H9 (cell line): ENCODE measurements at regions not wholly inside any gene's neighbourhood (a gene's known extent, or its start where the extent isn't known, plus 50 kb on each side); places are given as distances from the start of the nearest gene placed in this dataset.

Experiments
- DNase-seq: peaks from one replicate; pipeline ENCODE4 v3.0.0-alpha.2; 2017
- H2AFZ ChIP-seq: one replicate; pipeline ENCODE4 v1.6.1; 2013; ENCODE audit warnings: mild to moderate bottlenecking, low read length, control low read depth, moderate library complexity
- H2AK5ac ChIP-seq: 2 replicates; pipeline ENCODE4 v1.6.1; 2013; ENCODE audit warnings: low read length, control low read depth, mixed read lengths; ENCODE audit not compliant: insufficient read length
- H2BK120ac ChIP-seq: one replicate; pipeline ENCODE4 v1.6.1; 2013; ENCODE audit warnings: low read depth, mild to moderate bottlenecking, low read length, control low read depth, inconsistent platforms; ENCODE audit not compliant: poor library complexity, severe bottlenecking
- H2BK12ac ChIP-seq: 2 replicates; pipeline ENCODE4 v1.6.1; 2013; ENCODE audit warnings: low read length, control low read depth, mixed read lengths, low read depth; ENCODE audit not compliant: insufficient read length
- H2BK15ac ChIP-seq: 2 replicates; pipeline ENCODE4 v1.6.1; 2013; ENCODE audit warnings: low read depth, low read length, control low read depth
- H2BK20ac ChIP-seq: one replicate; pipeline ENCODE4 v1.6.1; 2013; ENCODE audit warnings: low read depth, mild to moderate bottlenecking, low read length, control low read depth, inconsistent platforms; ENCODE audit not compliant: poor library complexity, severe bottlenecking
- H2BK5ac ChIP-seq: 2 replicates; pipeline ENCODE4 v1.6.1; 2013; ENCODE audit warnings: low read length, control low read depth, mixed read lengths; ENCODE audit not compliant: insufficient read length
- H3K14ac ChIP-seq: 2 replicates; pipeline ENCODE4 v1.6.1; 2013; ENCODE audit warnings: low read length, control low read depth; ENCODE audit not compliant: insufficient read depth
- H3K18ac ChIP-seq: 2 replicates; pipeline ENCODE4 v1.6.1; 2013; ENCODE audit warnings: low read depth, mild to moderate bottlenecking, mixed read lengths, low read length, control low read depth; ENCODE audit not compliant: insufficient read length
- H3K23ac ChIP-seq: 2 replicates; pipeline ENCODE4 v1.6.1; 2013; ENCODE audit warnings: low read length, control low read depth, mixed read lengths, low read depth; ENCODE audit not compliant: insufficient read length
- H3K23me2 ChIP-seq: 2 replicates; pipeline ENCODE4 v1.6.1; 2013; ENCODE audit warnings: low read depth, mild to moderate bottlenecking, mixed read lengths, low read length, control low read depth; ENCODE audit not compliant: insufficient read length, poor library complexity, severe bottlenecking
- H3K27ac ChIP-seq: 2 replicates; pipeline ENCODE4 v1.5.1; 2013; ENCODE audit warnings: low read length, control low read depth, mixed read lengths, low read depth; ENCODE audit not compliant: insufficient read length
- H3K27me3 ChIP-seq: 2 replicates; pipeline ENCODE4 v1.6.1; 2013; ENCODE audit warnings: low read length, control low read depth, inconsistent platforms; ENCODE audit not compliant: insufficient read depth
- H3K4ac ChIP-seq: 2 replicates; pipeline ENCODE4 v1.6.1; 2013; ENCODE audit warnings: low read depth, mild to moderate bottlenecking, control low read depth, inconsistent platforms, low read length, moderate library complexity
- H3K4me1 ChIP-seq: 2 replicates; pipeline ENCODE4 v1.6.1; 2013; ENCODE audit warnings: low read length, control low read depth, inconsistent platforms; ENCODE audit not compliant: insufficient read depth
- H3K4me2 ChIP-seq: 2 replicates; pipeline ENCODE4 v1.6.1; 2013; ENCODE audit warnings: low read length, control low read depth, mixed read lengths; ENCODE audit not compliant: insufficient read length, insufficient read depth
- H3K56ac ChIP-seq: 2 replicates; pipeline ENCODE4 v1.6.1; 2013; ENCODE audit warnings: low read depth, mild to moderate bottlenecking, mixed read lengths, low read length, control low read depth; ENCODE audit not compliant: insufficient read length
- H3K79me1 ChIP-seq: 2 replicates; pipeline ENCODE4 v1.6.1; 2013; ENCODE audit warnings: low read depth, mild to moderate bottlenecking, moderate library complexity, low read length, control low read depth, inconsistent platforms; ENCODE audit not compliant: insufficient read depth, poor library complexity, severe bottlenecking
- H3K79me2 ChIP-seq: 2 replicates; pipeline ENCODE4 v1.6.1; 2013; ENCODE audit warnings: low read length, control low read depth, inconsistent platforms; ENCODE audit not compliant: insufficient read depth
- H3K9ac ChIP-seq: 2 replicates; pipeline ENCODE4 v1.6.1; 2013; ENCODE audit warnings: low read length, control low read depth, mixed read lengths; ENCODE audit not compliant: insufficient read length; ENCODE audit errors: extremely low read depth
- H3K9me3 ChIP-seq: one replicate; pipeline ENCODE4 v1.6.1; 2013; ENCODE audit warnings: low read depth, low read length, inconsistent platforms; ENCODE audit not compliant: control insufficient read depth
- H3T11ph ChIP-seq: one replicate; pipeline ENCODE4 v1.6.1; 2013; ENCODE audit warnings: mild to moderate bottlenecking, low read length, control low read depth, inconsistent platforms
- H4K20me1 ChIP-seq: one replicate; pipeline ENCODE4 v1.6.1; 2013; ENCODE audit not compliant: control insufficient read depth, insufficient read length, insufficient read depth
- H4K5ac ChIP-seq: 2 replicates; pipeline ENCODE4 v1.6.1; 2013; ENCODE audit warnings: low read depth, mild to moderate bottlenecking, mixed read lengths, low read length, control low read depth; ENCODE audit not compliant: insufficient read length
- H4K8ac ChIP-seq: replicated peaks from 2 replicates; pipeline ENCODE4 v1.6.1; 2013; ENCODE audit warnings: low read length, control low read depth, mixed read lengths, low read depth; ENCODE audit not compliant: insufficient read length
- H4K91ac ChIP-seq: 2 replicates; pipeline ENCODE4 v1.6.1; 2013; ENCODE audit warnings: low read depth, mild to moderate bottlenecking, moderate library complexity, mixed read lengths, low read length, control low read depth; ENCODE audit not compliant: insufficient read length
- H3K27ac Mint-ChIP-seq, 3 experiments: 2 replicates in 2 of 3; 3 replicates in 1 of 3; pipeline ENCODE4 v1.8.0; 2020 to 2021; ENCODE audit warnings: mixed read lengths in 3 of 3, mild to moderate bottlenecking in 1 of 3, moderate library complexity in 1 of 3
- H3K27me3 Mint-ChIP-seq: 2 replicates; pipeline ENCODE4 v1.8.0; 2021; ENCODE audit warnings: low read depth, mild to moderate bottlenecking, moderate library complexity, mixed read lengths
- H3K36me3 Mint-ChIP-seq, 3 experiments: 2 replicates in 2 of 3; 3 replicates in 1 of 3; pipeline ENCODE4 v1.8.0; 2020 to 2021; ENCODE audit warnings: low read depth in 3 of 3, mixed read lengths in 3 of 3; ENCODE audit not compliant: insufficient read depth in 1 of 3
- H3K4me1 Mint-ChIP-seq, 2 experiments: 2 replicates each; pipeline ENCODE4 v1.8.0; 2020; ENCODE audit warnings: mixed read lengths in 2 of 2
- H3K4me3 Mint-ChIP-seq, 2 experiments: 2 replicates in 1 of 2; 3 replicates in 1 of 2; pipeline ENCODE4 v1.8.0; 2020 to 2021; ENCODE audit warnings: mild to moderate bottlenecking in 2 of 2, mixed read lengths in 2 of 2, moderate library complexity in 1 of 2
- H3K9me3 Mint-ChIP-seq, 2 experiments: 2 replicates in 1 of 2; 3 replicates in 1 of 2; pipeline ENCODE4 v1.8.0; 2020; ENCODE audit warnings: mild to moderate bottlenecking in 2 of 2, mixed read lengths in 2 of 2, moderate library complexity in 1 of 2
- TF ChIP-seq, protein P1 (sequence below): fragments of 200-600 bp; sonication (generic); conservative IDR thresholded peaks from 3 replicates; pipeline ENCODE4 v1.8.0; 2021; ENCODE audit warnings: antibody characterized with exemption, mild to moderate bottlenecking

GRCh38 chr21:16956824-16957223, 556.0 kb upstream of the CXADR start:
- H3K23me2 ChIP-seq = no peaks in the 10 kb centered on the region
- no peak overlapping the region for H2AK5ac ChIP-seq
- H2BK12ac ChIP-seq = no peak overlapping the region
- H3K4me1 ChIP-seq = no peaks in the 10 kb centered on the region
- H4K20me1 ChIP-seq = no peaks in the 10 kb centered on the region
- peaks cover 3% of the 10 kb centered on the region in 2 experiments; a peak in 2 of 4 replicates for H3K4me1 Mint-ChIP-seq
- H4K91ac ChIP-seq = no peak overlapping the region
- no peak overlapping the region for H3K18ac ChIP-seq
- no peak overlapping the region for H2AFZ ChIP-seq
- H3K79me1 ChIP-seq = no peaks in the 10 kb centered on the region
- TF ChIP-seq, protein P1, sequence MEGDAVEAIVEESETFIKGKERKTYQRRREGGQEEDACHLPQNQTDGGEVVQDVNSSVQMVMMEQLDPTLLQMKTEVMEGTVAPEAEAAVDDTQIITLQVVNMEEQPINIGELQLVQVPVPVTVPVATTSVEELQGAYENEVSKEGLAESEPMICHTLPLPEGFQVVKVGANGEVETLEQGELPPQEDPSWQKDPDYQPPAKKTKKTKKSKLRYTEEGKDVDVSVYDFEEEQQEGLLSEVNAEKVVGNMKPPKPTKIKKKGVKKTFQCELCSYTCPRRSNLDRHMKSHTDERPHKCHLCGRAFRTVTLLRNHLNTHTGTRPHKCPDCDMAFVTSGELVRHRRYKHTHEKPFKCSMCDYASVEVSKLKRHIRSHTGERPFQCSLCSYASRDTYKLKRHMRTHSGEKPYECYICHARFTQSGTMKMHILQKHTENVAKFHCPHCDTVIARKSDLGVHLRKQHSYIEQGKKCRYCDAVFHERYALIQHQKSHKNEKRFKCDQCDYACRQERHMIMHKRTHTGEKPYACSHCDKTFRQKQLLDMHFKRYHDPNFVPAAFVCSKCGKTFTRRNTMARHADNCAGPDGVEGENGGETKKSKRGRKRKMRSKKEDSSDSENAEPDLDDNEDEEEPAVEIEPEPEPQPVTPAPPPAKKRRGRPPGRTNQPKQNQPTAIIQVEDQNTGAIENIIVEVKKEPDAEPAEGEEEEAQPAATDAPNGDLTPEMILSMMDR = no peak
- H3K27me3 Mint-ChIP-seq = no peaks in the 10 kb centered on the region
- H3K4me3 Mint-ChIP-seq = no peak overlapping the region
- H3K9me3 Mint-ChIP-seq = peaks cover 0 to 3% of the 10 kb centered on the region in 2 experiments; a peak in 1 of 5 replicates
- no peak overlapping the region for H2BK120ac ChIP-seq
- no peak overlapping the region for H3K23ac ChIP-seq
- no peak overlapping the region for H3K4ac ChIP-seq
- H3K9me3 ChIP-seq = no peaks in the 10 kb centered on the region
- no peak overlapping the region for H4K5ac ChIP-seq
- no peak overlapping the region for H3T11ph ChIP-seq
- H3K36me3 Mint-ChIP-seq = peaks cover 0 to 5% (median 0%) of the 10 kb centered on the region in 3 experiments; a peak in 2 of 7 replicates
- no peak overlapping the region for H3K9ac ChIP-seq
- H3K79me2 ChIP-seq = no peaks in the 10 kb centered on the region
- no peak overlapping the region for H3K4me2 ChIP-seq
- H2BK5ac ChIP-seq = no peak overlapping the region
- H2BK15ac ChIP-seq = no peak overlapping the region
- no peak overlapping the region for H3K27ac Mint-ChIP-seq
- H3K27ac ChIP-seq = no peak overlapping the region
- H3K56ac ChIP-seq = no peak overlapping the region
- DNase-seq = no peak
- H3K14ac ChIP-seq = no peak overlapping the region
- H2BK20ac ChIP-seq = no peak overlapping the region
- H3K27me3 ChIP-seq = no peaks in the 10 kb centered on the region
- H4K8ac ChIP-seq = no peak overlapping the region
